ENCODE measurements at regions not wholly inside any gene's neighbourhood (a gene's known extent, or its start where the extent isn't known, plus 50 kb on each side); places are given as distances from the start of the nearest gene placed in this dataset.

DNA sequence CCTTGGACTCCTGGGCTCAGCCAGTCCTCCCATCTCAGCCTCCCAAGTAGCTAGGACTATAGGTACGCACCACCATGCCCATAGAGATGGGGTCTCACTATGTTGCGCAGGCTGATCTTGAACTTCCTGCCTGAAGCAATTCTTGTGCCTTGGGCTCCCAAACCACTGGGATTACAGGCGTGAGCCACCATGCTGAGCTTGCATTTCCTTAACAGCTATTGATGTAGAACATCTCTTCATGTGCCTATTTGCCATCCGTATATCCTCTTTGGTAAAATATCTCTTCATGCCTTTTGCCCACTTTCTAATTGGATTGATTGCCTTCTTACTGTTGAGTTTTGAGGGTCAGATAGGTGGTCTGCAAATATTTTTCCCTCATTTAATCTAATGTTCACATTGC is 208.9 kb upstream of the TLE3 start:
- TF ChIP-seq YY1 (IDR thresholded peaks at IDR 0.05; ENCODE audit: insufficient read depth, insufficient read length) (no peak), ZNF274 (IDR thresholded peaks at IDR 0.05; ENCODE audit: low read depth, low read length) (no peak)

Measured in NT2/D1 (cell line).